ENCODE measurements at regions not wholly inside any gene's neighbourhood (a gene's known extent, or its start where the extent isn't known, plus 50 kb on each side); places are given as distances from the start of the nearest gene placed in this dataset.
"Not testable (repeated sequence)": the region's sequence is repeated elsewhere in the genome, so short reads cannot be mapped to it uniquely, and the experiment has no call there.

DNA sequence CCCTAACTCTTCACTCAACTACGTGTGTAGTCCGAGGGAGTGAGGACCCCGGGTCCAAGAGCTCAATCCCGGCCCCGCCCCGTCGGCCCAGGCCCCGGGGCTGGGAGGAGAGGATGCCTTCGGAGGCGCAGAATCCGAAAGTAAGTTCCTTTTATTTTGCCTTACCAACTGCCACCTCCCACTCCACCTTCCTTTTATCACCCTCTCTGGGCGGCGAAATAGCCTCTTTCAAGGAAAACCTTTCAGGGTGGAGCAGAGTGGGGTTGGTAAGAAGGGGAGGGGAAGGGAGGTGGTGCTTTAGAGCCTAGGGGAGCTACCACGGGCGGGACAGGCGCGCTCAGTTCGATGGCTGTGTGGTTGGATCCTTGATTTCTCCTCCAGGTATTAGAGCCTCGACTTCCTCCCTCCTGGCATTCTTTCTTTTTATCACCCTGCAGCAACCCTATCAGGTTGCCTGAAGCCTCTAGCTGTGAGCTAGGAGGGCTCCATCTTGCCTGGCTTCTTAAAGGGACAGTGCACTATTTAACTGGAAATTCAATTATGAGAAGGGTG is 191.2 kb downstream of the RRAGB start:
- Mint-ChIP-seq H3K4me3 (peak overlapping the region; percentile 96), H3K27ac (ENCODE audit: low read depth) (peak overlapping the region; percentile 89), H3K9me3 (no peaks in the 10 kb centered on the region), H3K4me1 (peaks cover 17% of the 10 kb centered on the region), H3K36me3 (ENCODE audit: insufficient read depth) (peaks cover 2% of the 10 kb centered on the region), H3K27me3 (no peaks in the 10 kb centered on the region)
- ATAC-seq (replicated peaks; ENCODE audit: extremely low read depth, poor library complexity, severe bottlenecking) (peak; percentile 56), DNase-seq (ENCODE audit: low spot score in 2 of 2) (no peak)

DNA sequence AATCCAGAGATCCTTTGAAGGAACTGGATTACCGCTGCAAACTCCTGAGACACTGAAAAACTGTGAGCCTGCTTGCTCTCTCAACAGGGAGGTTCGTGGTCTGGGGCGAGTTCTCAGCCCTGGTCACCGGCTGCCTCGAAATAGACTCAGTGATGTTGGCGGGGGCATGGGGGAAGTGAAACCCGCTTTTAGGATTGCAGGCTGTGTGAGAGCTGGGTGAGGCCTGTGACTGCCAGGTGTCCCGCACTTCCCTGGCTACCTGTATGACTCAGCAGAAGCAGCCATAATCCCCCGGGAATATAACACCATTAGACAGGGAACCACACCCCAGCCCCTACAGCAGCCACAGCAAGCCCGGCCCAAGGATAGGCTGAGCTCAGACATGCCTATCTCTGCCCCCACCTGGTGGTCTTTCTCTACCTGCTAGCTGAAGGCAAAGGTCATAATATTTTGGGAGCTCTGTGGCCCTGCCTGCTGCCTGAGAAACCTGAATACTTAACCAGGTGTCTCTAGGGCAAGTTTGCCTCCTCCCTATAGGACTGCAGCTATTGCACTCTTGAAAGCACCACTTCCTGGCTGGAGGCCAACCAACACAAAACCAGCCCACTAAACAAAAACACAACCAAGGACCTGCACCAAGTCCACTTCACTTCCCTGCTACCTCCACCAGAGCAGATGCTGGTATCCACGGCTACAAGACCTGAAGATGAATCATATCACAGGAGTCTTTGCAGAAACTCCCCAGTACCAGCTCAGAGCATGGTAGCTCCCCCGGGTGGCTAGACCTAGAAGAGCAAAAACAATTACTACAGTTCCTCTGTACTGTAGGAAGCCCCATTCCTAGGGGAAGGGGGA is 202.0 kb downstream of the RRAGB start:
- no peak overlapping the region for H3K4me3 Mint-ChIP-seq
- no peak overlapping the region for H3K27ac Mint-ChIP-seq (ENCODE audit: low read depth)

DNA sequence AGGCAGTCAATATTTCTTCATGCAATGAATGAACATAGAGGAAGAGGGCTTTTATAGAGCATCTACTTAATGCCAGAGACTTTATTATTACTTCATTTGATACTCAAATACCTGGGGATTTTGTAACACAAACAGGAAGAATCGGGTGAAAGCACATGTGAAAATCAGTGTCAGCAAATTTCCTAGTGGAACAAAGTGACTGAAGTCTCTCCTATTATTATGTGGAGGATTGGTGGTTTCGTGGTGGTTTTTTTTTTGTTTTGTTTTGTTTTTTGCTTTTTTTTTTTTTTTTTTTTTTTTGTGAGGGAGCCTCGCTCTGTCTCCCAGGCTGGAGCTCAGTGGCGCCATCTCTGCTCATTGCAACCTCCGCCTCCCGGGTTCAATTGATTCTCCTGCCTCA is 207.0 kb downstream of the RRAGB start:
- no peak for DNase-seq (ENCODE audit: low spot score in 2 of 2)
- ATAC-seq (replicated peaks; ENCODE audit: extremely low read depth, poor library complexity, severe bottlenecking): no peak
- Mint-ChIP-seq H3K27ac (ENCODE audit: low read depth) (no peak overlapping the region), H3K4me1 (no peaks in the 10 kb centered on the region), H3K4me3 (no peak overlapping the region), H3K9me3 (peaks cover 5% of the 10 kb centered on the region), H3K36me3 (ENCODE audit: insufficient read depth) (peaks cover 2% of the 10 kb centered on the region), H3K27me3 (no peaks in the 10 kb centered on the region)

More for the DNA sequence above, 202.0 kb downstream of the RRAGB start:
- H3K27me3 Mint-ChIP-seq: no peaks in the 10 kb centered on the region
- peaks cover 2% of the 10 kb centered on the region for H3K36me3 Mint-ChIP-seq (ENCODE audit: insufficient read depth)
- no peak for DNase-seq (ENCODE audit: low spot score in 2 of 2)
- no peak for ATAC-seq (replicated peaks; ENCODE audit: extremely low read depth, poor library complexity, severe bottlenecking)
- H3K9me3 Mint-ChIP-seq: peaks cover 5% of the 10 kb centered on the region
- H3K4me1 Mint-ChIP-seq: no peaks in the 10 kb centered on the region

DNA sequence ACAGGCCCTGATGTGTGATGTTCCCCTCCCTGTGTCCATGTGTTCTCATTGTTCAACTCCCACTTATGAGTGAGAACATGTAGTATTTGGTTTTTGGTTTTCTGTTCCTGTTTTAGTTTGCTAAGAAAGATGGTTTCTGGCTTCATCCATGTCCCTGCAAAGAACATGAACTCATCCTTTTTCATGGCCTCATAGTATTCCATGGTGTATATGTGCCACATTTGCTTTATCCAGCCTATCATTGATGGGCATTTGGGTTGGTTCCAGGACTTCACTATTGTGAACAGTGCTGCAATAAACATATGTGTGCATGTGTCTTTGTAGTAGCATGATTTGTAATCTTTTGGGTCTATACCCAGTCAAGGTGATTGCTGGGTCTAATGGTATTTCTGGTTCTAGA is 211.0 kb downstream of the RRAGB start:
- H3K9me3 Mint-ChIP-seq; H3K27ac Mint-ChIP-seq (ENCODE audit: low read depth); DNase-seq (ENCODE audit: low spot score in 2 of 2); H3K36me3 Mint-ChIP-seq (ENCODE audit: insufficient read depth); ATAC-seq (replicated peaks; ENCODE audit: extremely low read depth, poor library complexity, severe bottlenecking); H3K4me3 Mint-ChIP-seq; H3K27me3 Mint-ChIP-seq: not testable (repeated sequence)
- H3K4me1 Mint-ChIP-seq: peaks cover 12% of the 10 kb centered on the region

Data from central memory CD8-positive, alpha-beta T cell (primary cell).